Activated naive CD4-positive, alpha-beta T cell treated with Interleukin-2 at 50 U/mL for 16 hours (primary cell): ENCODE measurements at regions not wholly inside any gene's neighbourhood (a gene's known extent, or its start where the extent isn't known, plus 50 kb on each side); places are given as distances from the start of the nearest gene placed in this dataset.

ENCODE experiments used
- DNase-seq: peaks from one replicate; pipeline ENCODE4 v3.0.0-alpha.2; 2020

DNA sequence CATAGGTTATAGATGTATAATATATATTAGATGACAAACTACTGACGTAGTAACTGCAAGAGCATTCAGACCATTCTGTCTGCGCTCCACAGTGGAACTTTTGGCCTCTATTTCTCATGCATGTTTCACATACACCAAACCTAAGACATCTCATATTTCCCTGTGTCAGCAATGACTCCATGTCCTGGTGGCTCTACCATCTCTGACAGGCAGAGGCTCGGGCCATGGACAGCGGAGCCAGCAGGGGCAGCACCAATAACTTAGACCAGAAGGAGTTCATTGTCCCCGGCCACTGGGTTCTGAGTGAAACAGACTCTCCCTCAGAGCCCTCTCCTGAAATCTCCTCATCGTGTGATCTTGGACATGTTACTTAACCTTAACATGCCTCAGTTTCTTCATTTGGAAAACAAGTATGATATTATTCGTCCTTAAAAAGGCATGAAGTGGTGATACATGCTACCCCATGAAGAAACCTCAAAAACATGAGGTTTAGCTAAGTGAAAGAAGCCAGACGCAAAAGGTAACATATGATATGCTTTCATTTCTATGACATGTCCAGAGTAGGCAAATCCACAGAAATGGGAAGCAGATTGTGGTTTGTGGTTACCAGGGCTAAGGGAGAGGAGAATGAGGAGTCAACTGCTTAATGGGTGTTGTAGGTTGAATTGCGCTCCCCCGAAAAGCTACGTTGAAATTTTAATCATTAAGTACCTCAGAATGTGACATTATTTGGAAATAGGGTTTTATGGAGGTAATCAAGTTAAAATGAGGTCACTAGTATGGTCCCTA, 564.0 kb upstream of the JARID2 start:
- DNase-seq, result no peak

DNA sequence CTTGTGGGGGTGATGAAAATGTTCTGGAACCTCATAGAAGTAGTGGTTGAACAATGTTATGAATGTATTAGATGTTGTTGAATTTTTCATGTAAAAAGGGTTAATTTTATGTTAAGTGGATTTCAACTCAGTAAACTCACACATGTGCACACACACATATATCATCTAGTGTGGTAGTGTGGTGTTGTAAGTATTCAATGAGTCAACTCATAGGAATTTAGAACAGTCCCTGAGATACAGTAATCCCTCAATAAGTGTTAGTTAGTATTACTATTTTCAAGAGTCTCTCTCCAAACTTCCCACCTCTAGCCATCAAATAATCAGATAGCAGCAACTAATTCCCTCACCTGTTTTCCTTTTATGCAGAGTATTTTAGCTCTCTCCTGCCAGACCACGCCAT, 563.1 kb upstream of the JARID2 start:
- no peak for DNase-seq

DNA sequence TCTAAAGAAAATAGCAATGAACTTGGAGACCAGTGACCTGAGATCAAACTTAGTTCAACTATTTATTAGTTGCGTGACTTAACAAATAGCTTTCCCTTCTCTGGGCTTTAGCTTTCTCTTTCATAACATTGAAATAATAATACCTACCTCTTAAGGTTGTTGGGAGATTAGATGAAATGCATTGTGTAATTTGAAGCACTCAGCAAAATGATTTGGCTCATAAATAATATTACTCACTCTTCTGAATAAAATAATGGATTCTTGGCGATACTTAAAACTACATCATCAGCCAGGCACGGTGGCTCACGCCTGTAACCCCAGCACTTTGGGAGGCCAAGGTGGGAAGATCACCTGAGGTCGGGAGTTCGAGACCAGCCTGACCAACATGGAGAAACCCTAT, 556.2 kb upstream of the JARID2 start:
- no peak for DNase-seq

DNA sequence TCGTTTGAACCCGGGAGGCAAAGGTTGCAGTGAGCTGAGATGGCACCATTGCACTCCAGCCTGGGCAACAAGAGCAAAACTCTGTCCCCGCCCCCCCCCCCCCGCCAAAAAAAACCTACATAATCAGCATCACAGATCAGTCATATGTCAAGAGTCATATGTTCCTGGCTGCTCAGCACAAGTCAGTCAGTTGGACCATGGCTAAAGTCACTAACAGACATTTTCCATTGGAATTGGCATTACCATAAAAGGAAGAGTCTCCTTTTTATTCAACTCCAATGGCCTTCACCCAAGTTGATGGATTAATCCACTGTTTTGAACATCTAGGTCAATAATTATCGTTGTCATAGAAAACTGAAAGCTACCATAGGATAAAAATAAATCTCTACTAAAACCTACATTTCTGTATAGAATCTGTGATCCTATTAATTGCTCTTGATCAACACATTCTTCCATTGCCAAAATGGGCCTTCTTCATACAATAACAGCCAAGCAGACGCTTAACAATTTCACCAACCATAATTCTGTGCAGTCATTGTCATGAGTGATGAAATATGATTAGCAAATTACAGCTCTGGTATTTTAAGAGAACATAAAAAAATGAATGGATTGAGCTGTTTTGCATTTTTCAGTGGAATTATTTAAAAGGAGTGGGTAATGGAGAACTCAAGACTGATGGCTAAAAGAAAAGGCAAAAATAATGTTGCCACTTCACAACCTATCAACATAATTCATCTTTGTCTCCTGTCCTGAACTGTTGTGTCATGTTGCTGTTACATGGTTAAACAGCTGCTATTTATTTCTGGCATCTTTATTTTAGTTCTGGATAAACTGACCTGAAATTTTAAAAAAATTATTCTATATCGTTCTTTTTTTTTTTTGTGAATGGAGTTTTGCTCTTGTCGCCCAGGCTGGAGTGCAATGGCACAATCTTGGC, 555.5 kb upstream of the JARID2 start:
- DNase-seq, result no peak

DNA sequence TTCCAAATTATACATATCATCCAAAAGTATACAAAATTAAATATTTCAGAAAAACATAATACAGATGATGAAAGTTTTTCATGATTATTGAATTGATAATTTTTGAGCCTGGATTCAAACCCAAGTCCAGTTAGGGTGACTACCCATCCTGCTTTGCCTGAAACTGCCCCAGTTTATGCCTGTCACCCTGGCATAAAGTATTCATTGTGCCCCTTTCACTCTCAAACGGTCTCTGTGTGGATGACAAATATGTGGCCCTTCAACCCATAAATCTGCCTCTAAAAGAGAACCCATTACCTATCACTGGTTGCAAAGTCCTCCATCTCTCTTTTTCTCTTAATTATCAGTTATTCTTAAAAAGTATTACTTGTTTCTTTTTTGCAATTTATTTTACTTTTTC, 553.7 kb upstream of the JARID2 start:
- DNase-seq, result no peak

DNA sequence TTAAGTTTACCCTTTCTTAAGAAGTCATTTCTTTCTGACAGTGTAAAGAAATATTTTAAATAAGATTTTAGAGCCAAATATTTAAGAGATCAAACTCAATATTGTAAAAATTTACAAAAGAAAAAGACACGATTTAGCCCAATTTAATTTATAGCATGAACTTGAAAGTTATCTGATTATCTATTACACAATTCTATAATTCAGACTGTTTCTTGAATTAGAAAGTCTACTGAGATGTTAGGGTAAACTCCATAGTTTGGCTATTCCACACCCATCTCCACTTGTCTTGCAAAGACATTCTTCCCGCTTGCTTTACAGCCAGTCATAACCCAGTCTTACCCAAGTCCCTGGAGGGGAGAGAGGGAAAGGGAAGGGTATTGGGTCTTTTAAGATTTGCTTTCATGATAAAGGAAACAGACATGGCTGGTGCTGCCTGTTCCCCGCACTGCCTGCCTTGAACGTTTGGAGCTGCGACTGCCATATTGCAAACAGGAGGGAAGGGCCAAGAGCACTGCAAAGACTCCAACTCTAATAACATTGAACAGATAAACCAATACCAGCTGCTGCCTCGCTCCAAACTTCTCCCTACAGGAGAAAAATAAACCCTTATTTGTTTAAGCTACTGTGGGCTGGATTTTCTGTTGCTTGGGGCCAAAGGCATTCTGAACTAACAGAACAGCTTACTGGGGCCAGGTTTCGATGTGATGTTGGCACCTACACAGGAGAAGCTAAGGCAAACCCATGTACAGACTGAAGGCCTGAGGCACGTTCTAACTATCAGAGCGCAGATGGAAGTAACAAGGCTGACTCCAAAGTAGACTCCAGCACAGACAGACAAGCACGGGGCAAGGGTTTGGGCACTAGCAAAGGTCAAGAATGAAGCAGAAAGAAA, 552.3 kb upstream of the JARID2 start:
- no peak for DNase-seq

DNA sequence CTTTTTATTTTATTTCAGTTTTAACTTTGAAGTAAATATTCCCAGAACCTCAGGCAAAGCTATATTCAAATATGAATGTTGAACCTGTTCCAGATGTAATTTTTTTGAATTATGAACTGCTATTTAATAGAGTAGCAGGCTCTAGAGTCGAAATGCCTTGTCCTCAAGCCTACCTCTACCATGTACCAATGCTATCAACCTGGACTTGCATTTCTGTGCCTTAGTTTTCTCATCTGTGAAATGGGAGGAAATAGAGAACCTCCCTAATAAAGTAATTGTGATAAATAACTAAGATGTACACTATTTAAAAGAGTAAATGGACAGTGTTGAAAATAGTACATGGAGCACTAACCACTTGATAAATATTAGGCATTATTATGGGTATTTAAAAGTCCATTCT, 551.6 kb upstream of the JARID2 start:
- no peak for DNase-seq

DNA sequence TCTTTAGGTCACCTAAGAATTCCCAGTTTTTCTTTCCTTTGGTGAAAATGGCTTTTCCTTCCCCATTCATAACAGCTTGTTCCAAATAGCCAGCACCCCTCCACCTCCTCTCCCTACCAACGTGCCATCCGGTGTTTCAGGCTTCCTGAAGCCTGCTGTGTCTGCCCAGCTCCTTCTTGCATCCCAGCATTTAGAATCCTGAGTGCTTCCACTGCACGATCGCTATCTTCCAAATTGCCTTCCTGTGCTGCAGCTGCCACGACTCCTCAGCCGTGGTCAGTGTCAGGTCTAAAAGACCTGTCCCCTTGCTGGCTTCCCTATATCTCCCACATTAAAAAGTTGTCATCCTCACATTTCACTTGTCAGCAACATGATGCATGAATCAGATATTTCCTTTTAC, 550.3 kb upstream of the JARID2 start:
- no peak for DNase-seq

DNA sequence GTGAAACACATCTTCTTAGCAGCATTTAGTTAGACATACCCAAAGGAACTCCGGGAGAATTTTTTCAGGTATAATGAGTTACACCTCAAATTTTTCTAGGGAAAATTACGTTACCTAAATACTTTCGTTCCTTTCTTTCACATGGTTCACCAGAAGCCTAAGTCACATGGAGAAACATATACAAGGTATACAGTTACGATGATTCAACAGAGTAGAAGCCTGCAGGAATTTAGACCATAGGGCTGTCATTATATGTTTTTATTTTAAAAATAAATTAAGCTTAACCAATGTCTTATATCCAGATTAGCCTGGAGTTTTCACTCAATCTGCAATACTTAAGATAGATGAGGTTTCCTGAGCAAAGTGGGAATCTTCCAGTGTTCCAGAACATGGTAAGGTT, 549.5 kb upstream of the JARID2 start:
- DNase-seq, result no peak

DNA sequence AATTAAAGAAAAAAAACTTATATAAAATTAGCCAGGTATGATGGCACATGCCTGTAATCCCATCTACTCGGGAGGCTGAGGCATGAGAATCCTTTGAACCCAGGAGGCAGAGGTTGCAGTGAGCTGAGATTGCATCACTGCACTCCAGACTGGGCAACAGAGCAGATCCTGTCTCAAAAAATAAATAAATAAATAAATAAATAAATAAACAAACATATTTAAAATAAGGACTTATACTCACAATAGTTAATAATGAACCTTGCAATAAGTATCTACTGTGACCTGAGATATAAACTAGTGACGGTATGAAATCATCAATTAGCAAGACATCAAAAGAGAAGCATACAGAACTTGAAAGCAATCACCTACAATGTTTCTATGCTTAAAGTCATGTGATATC, 548.4 kb upstream of the JARID2 start:
- no peak for DNase-seq

DNA sequence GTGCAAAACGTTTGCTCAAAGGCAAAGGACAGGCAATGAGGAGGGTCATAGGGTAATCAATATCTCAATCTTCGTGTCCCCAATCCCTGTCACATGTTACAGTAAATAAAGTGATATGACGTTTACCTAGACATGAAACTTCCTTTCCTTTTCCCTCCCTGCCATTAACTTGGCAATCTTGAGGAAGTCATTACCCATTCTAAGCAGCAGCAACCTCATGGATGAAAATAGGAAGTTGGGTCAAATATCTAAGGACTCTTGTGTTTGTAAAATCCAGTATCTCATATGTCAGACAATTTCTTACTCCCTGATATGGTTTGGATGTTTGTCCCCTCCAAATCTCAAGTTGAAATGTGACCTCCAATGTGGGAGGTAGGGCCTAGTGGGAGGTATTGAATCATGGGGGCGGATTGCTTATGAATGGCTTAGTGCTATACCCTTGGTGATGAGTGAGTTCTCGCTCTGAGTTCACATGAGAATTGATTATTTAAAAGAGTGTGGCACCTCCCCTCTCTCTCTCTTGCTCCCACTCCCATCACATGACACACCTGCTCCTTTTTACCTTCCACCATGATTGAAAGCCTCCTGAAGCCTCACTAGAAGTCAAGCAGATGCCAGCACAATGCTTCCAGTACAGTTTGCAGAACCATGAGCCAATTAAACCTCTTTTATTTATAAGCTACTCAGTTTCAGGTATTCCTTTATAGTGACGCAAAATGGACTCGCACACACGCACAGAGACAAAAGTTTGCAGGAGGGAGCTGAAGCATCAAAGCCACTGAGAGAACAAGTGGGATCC, 545.9 kb upstream of the JARID2 start:
- DNase-seq, result no peak

DNA sequence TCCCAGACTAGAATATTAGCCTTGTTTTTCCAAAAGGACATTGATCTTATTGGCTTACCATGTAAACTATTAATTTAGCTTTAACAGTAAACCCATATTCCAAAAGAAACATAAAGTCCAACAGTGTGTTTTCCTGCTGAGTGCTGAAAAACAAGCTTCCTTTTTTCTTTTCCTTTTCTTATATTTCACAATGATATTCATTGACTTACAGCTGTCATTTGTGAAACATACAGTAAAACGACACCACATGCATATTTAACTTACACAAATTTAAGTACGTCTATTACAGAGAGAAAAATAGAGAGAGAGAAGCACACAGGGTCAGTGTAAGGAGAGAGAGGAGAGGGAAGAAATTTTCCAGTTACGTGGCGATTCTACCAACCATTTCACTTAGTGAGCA, 543.9 kb upstream of the JARID2 start:
- DNase-seq, result no peak

DNA sequence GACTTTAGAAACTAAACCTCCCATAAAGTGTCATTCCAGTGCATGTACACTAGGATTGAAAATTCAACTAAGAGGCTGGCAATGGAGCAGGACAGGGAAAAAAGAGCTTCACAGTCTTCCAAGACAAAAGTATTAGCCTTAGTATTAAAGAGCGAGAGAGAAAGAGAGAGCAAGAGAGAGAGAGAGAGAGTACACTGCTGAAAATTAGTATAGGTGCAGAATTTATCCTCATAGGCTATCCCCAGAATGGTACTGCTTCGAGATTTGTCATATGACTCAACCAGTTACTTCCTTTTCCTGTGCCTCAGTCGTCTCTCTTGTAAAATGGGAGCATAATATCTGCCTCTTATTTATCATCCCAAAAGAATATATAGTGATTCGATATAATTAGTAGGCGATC, 543.2 kb upstream of the JARID2 start:
- no peak for DNase-seq

DNA sequence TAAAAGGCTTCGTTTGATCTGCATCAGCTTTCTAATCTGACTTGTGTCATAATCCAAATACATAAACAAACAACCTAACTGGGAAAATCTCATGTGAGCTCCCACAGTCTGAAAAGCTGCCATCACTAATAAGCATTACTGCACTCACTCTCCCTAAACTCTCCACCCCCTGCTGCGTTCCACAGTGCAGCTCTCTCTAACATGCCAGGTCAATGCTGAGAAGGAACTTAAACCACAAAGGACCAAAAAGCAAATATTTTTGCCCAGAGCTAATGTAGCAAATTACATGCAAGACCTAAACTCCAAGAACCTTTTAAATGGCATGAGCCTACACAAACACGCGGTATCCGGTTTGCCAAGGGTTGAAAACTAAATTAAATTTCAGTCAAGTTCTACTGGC, 542.3 kb upstream of the JARID2 start:
- DNase-seq, result no peak

DNA sequence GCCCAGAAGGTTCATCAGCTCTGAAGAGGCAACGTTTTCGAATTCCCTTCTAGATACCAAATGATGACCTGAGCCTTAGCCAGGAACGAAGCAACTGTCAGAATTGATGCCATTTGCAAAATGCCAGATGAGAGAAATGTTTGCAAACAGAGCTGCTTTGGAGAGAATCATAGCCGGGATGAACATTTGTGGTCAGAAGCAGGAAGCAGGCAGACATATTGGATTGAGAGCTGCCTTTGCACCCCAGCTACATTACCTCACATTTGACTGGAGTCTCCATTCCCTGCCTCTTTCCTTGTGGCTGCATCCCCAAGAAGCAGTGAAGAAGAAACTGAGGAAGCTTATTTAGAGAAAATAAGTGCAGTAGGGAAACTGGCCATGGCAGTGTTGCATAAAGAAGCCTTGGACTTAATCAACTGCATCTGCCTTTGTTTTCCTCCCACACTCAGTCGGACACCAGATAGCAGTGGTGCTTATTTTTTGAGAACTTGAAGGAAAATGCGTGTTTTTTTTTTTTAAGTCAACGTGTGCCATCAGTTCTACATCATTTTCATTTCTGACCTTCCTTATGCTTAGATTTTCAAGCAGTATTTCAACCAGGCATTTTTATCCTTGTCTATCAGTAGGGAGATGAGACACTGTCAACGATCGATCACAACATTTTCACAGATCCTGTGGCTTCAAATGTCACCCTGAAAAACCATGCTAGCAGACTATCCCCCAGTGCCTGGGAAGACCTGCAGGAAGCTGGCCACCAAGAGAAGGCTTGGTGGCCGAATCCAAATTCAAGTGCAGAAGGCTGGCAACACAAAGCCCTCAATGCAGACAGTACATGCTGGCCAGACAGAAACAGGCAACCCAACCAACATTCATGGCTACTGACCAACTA, 541.2 kb upstream of the JARID2 start:
- no peak for DNase-seq

DNA sequence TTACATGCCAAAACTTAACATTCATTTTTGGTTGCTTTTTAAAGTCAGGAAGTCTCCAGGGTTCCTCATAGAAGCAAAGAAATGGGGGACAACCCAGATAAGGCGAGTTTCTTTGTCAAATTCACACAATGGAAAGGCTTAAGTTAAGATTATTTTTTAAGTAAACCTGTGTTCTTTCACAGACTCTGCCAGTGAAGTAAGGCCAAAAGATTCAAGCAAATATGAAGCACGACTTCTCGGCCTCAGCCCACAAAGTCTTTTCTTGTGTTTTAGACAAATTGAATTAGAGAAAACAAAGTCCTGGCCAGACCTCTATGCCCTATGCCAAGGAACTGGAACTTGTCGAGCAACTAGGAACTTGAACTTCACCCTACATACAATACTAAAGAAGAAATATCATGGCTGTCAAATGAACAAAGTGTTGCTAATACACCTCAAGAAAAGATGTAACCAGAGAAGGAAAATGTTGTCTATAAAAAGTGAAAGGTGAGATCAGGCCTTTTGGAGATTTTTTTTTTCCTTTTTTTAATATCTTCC, 540.0 kb upstream of the JARID2 start:
- no peak for DNase-seq

DNA sequence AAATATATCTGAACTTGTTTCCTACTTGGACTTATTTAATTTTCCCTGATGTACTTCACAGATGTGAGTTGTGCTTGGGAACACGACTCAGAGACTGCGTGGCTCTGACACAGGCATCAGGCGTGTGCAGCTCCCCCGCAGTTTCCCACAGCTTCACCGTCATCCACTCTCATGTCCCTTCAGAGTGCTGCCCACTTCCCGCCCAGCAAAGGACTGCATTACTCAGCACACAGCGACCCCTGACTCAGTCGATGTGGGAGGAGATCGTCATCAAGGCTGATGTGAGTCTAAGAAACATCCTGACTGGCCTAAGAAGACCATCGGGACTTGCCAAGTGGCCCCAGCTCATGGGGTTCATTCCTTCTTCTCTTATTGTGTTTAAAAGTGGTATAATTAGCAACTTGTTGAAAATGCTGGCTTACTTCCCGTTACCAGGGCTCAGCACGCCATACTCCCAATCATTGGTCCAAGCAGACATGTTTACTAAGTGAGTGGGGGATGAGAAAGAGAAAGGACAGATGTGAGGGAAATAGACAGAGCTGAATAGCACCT, 539.4 kb upstream of the JARID2 start:
- peak; percentile 84 for DNase-seq

DNA sequence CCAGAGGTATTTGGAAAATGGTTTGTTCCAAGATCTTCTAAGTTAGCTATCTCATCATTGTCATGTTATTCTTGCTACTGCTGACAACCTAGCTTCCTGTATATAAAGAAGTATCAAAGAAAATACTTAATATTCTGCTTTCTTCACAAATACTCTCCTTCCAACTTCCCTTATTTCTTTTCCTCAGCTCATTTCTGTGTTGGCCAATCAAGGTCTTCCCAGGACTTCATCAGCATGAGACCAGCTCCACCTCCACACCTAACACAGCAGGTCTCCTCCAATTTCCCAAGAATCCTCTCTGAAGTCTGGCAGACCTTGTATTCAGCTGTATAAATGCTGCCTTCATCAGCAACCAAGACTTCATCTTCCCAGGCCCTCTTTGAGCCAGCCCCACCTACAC, 538.6 kb upstream of the JARID2 start:
- no peak for DNase-seq

DNA sequence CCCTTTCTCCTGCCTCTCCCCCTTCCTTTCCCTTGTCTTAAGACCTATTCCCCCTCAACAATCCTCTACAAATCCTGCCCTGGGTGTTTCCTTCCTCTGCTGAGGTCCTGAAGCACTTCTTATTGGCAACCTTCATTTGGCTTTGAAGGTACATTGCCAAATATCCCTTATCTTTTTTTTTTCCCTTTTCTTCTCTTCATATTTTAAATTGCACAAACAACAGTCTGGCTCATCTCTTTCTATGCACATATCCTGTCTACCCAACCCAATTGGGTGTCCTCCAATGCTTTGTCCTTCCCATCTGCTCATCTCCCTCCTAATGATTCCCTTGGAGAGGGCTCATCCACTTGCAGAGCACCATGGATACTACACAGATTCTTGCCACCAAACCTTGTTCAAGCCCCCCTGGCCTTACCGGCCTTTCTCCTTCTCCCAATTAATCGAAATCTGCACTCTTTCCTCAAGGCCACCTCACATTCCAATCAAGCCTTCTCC, 537.9 kb upstream of the JARID2 start:
- DNase-seq, result no peak

DNA sequence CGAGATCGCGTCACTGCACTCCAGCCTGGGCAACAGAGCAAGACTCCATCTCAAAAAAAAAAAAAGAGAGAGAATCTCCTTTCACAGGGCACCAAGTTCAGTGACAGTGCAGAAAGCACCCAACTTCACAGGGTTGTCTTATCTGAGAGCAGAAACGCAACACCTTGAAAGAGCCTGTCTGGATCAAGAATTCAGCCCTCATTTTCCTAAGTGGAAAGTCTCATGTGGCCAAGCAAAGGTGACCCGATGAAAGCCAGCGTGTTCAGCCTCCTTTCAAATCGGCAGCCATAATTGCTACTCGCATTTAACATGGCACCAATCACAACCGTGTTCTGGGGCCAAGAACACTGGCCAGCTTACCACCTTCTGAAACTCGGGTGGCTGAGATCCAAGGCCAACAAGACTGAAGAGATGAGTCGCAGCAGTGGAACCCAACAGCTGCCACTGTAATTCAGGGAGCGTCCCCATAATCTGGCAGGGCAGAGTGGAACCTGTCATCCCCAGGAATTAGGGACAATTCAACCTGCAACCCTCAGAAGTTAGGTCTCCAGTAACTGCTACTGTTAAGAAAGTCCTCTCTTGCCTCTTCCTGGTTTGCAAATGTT, 536.7 kb upstream of the JARID2 start:
- DNase-seq, result no peak
